Stomach (tissue), 4 donors: ENCODE measurements at regions not wholly inside any gene's neighbourhood (a gene's known extent, or its start where the extent isn't known, plus 50 kb on each side); places are given as distances from the start of the nearest gene placed in this dataset.

Experiments used
- EP300 ChIP-seq: sonication (generic); formaldehyde crosslinking; IDR thresholded peaks from one replicate; pipeline ENCODE4 v1.6.1; 2017; ENCODE audit warnings: antibody characterized with exemption
- POLR2AphosphoS5 ChIP-seq, 3 donors: sonication (generic); formaldehyde crosslinking; IDR thresholded peaks; one replicate each; pipeline ENCODE4 v1.6.1; 2016; ENCODE audit warnings: antibody characterized with exemption in 3 of 3
- TF ChIP-seq, protein P1 (sequence below), 7 experiments: fragments of 450-650 bp in 4 of 7; fragments of 200-600 bp in 3 of 7; sonication (generic) in 3 of 7; IDR thresholded peaks; one replicate each; pipeline ENCODE4 v1.5.1; 2016 to 2019; ENCODE audit warnings: antibody characterized with exemption in 7 of 7, control low read depth in 2 of 7, mild to moderate bottlenecking in 1 of 7

GRCh38 chr6:148074291-148074690, 268.3 kb upstream of the SASH1 start:
- TF ChIP-seq EP300 (no peak), POLR2AphosphoS5 (IDR thresholded peaks at IDR 0.05) (no peak)
- TF ChIP-seq, protein P1, sequence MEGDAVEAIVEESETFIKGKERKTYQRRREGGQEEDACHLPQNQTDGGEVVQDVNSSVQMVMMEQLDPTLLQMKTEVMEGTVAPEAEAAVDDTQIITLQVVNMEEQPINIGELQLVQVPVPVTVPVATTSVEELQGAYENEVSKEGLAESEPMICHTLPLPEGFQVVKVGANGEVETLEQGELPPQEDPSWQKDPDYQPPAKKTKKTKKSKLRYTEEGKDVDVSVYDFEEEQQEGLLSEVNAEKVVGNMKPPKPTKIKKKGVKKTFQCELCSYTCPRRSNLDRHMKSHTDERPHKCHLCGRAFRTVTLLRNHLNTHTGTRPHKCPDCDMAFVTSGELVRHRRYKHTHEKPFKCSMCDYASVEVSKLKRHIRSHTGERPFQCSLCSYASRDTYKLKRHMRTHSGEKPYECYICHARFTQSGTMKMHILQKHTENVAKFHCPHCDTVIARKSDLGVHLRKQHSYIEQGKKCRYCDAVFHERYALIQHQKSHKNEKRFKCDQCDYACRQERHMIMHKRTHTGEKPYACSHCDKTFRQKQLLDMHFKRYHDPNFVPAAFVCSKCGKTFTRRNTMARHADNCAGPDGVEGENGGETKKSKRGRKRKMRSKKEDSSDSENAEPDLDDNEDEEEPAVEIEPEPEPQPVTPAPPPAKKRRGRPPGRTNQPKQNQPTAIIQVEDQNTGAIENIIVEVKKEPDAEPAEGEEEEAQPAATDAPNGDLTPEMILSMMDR (IDR thresholded peaks at IDR 0.05): no peak
